ENCODE measurements at regions not wholly inside any gene's neighbourhood (a gene's known extent, or its start where the extent isn't known, plus 50 kb on each side); places are given as distances from the start of the nearest gene placed in this dataset.

DNA sequence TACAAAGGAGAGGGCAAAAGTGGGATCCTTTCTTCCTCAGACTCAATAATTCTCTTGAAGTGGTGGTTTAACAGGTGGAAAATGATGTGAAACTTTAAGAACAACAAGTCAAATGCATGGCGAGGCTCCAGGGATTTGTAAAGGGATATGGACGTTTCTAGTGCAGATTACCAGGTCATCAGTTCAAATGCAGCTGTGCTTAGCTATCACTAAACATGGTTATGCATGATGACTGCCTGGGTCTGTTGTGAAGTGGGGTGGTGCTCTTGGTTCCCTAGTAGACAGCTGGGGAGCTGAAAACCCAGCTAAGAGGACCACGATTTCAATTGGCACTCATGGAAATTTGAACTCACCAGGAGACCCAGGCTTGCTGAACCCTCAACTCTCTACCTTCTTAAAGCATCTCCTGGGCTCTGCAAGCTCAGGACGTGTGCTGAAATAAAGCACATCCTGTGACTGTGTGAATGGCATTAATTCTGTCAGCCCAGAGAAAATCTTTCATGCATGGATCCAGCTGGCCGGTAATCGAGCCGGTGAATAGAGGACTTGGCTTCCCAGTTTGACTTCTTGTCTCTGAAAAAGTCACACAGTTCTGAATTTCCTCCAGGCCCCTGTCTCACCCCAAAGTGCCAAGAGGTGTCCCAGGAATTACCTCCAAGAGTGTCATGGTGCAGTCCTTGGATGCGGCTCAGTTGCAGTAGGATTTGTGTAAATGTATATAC lies 146.1 kb downstream of the MTX2 start:
- H3K36me3 ChIP-seq (replicated peaks; ENCODE audit: insufficient read depth, low read depth), result no peaks in the 10 kb centered on the region
- H3K9me2 ChIP-seq (replicated peaks; ENCODE audit: insufficient read depth), result no peaks in the 10 kb centered on the region
- H3K79me2 ChIP-seq, result no peaks in the 10 kb centered on the region
- no peak overlapping the region for H3K4me2 ChIP-seq
- H3K4me3 ChIP-seq, result no peak overlapping the region
- 86% methylated on average over 8 of the region's 8 CpGs for WGBS (ENCODE audit: low lambda C conversion rate, missing lambda C conversion rate)
- H3K9me3 ChIP-seq (ENCODE audit: low read depth), result no peaks in the 10 kb centered on the region
- DNase-seq (ENCODE audit: low spot score), result peak; percentile 1
- H2AFZ ChIP-seq, result no peak overlapping the region
- no peaks in the 10 kb centered on the region for H3K27me3 ChIP-seq
- TF ChIP-seq, protein P1, sequence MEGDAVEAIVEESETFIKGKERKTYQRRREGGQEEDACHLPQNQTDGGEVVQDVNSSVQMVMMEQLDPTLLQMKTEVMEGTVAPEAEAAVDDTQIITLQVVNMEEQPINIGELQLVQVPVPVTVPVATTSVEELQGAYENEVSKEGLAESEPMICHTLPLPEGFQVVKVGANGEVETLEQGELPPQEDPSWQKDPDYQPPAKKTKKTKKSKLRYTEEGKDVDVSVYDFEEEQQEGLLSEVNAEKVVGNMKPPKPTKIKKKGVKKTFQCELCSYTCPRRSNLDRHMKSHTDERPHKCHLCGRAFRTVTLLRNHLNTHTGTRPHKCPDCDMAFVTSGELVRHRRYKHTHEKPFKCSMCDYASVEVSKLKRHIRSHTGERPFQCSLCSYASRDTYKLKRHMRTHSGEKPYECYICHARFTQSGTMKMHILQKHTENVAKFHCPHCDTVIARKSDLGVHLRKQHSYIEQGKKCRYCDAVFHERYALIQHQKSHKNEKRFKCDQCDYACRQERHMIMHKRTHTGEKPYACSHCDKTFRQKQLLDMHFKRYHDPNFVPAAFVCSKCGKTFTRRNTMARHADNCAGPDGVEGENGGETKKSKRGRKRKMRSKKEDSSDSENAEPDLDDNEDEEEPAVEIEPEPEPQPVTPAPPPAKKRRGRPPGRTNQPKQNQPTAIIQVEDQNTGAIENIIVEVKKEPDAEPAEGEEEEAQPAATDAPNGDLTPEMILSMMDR (IDR thresholded peaks at IDR 0.05; ENCODE audit: poor library complexity), result no peak
- TF ChIP-seq EZH2 (IDR thresholded peaks at IDR 0.05; ENCODE audit: borderline replicate concordance), result no peak
- TF ChIP-seq EZH2phosphoT487 (IDR thresholded peaks at IDR 0.05; ENCODE audit: low read depth, severe bottlenecking, unreplicated experiment), result no peak
- no peak overlapping the region for H3K27ac ChIP-seq
- no peaks in the 10 kb centered on the region for H3K4me1 ChIP-seq (ENCODE audit: insufficient read depth)
- H4K20me1 ChIP-seq (ENCODE audit: insufficient read depth, poor library complexity, severe bottlenecking), result no peaks in the 10 kb centered on the region

- no peaks in the 10 kb centered on the region for H3K36me3 ChIP-seq (replicated peaks; ENCODE audit: insufficient read depth, low read depth)
- H3K4me1 ChIP-seq (ENCODE audit: insufficient read depth), result no peaks in the 10 kb centered on the region
- no peaks in the 10 kb centered on the region for H3K9me3 ChIP-seq (ENCODE audit: low read depth)
- 87% methylated on average over 3 of the region's 3 CpGs for WGBS (ENCODE audit: low lambda C conversion rate, missing lambda C conversion rate)
- no peak overlapping the region for H3K4me3 ChIP-seq
- no peaks in the 10 kb centered on the region for H3K27me3 ChIP-seq
- no peaks in the 10 kb centered on the region for H4K20me1 ChIP-seq (ENCODE audit: insufficient read depth, poor library complexity, severe bottlenecking)
- TF ChIP-seq, protein P1 (IDR thresholded peaks at IDR 0.05; ENCODE audit: poor library complexity), result no peak
- TF ChIP-seq EZH2 (IDR thresholded peaks at IDR 0.05; ENCODE audit: borderline replicate concordance), result no peak
- TF ChIP-seq EZH2phosphoT487 (IDR thresholded peaks at IDR 0.05; ENCODE audit: low read depth, severe bottlenecking, unreplicated experiment), result no peak
- no peak overlapping the region for H3K4me2 ChIP-seq
- no peak overlapping the region for H2AFZ ChIP-seq
- no peaks in the 10 kb centered on the region for H3K9me2 ChIP-seq (replicated peaks; ENCODE audit: insufficient read depth)
- peak; percentile 1 for DNase-seq (ENCODE audit: low spot score)
- H3K27ac ChIP-seq, result no peak overlapping the region
- H3K79me2 ChIP-seq, result no peaks in the 10 kb centered on the region
Measured at GRCh38 chr2:176415937-176416499, 146.8 kb downstream of the MTX2 start.

- Histone ChIP-seq H3K27ac (no peak overlapping the region), H3K36me3 (replicated peaks; ENCODE audit: insufficient read depth, low read depth) (no peaks in the 10 kb centered on the region), H2AFZ (no peak overlapping the region), H4K20me1 (ENCODE audit: insufficient read depth, poor library complexity, severe bottlenecking) (no peaks in the 10 kb centered on the region), H3K9me3 (ENCODE audit: low read depth) (no peaks in the 10 kb centered on the region), H3K79me2 (no peaks in the 10 kb centered on the region), H3K27me3 (no peaks in the 10 kb centered on the region), H3K4me3 (no peak overlapping the region), H3K9me2 (replicated peaks; ENCODE audit: insufficient read depth) (no peaks in the 10 kb centered on the region), H3K4me2 (no peak overlapping the region), H3K4me1 (ENCODE audit: insufficient read depth) (no peaks in the 10 kb centered on the region)
- 91% methylated on average over 6 of the region's 6 CpGs for WGBS (ENCODE audit: low lambda C conversion rate, missing lambda C conversion rate)
- TF ChIP-seq, protein P1 (IDR thresholded peaks at IDR 0.05; ENCODE audit: poor library complexity), result no peak
- no peak for TF ChIP-seq EZH2 (IDR thresholded peaks at IDR 0.05; ENCODE audit: borderline replicate concordance)
- DNase-seq (ENCODE audit: low spot score), result no peak
Measured at GRCh38 chr2:176418768-176419167, 149.5 kb downstream of the MTX2 start.
